HFF-Myc (cell line): ENCODE measurements at regions not wholly inside any gene's neighbourhood (a gene's known extent, or its start where the extent isn't known, plus 50 kb on each side); places are given as distances from the start of the nearest gene placed in this dataset.

Experiments used
- DNase-seq: peaks from one replicate; pipeline ENCODE4 v3.0.0-alpha.2; 2011; ENCODE audit warnings: low read depth; ENCODE audit errors: extremely low read depth
- H3K4me3 ChIP-seq: replicated peaks from 2 replicates; pipeline ENCODE4 v1.5.1; 2011; ENCODE audit warnings: low read depth, mild to moderate bottlenecking, control low read depth, low read length
- CTCF ChIP-seq: IDR thresholded peaks from 2 replicates; pipeline ENCODE4 v1.5.1; 2012; ENCODE audit warnings: mild to moderate bottlenecking, low read depth, low read length, control low read depth; ENCODE audit errors: missing control alignments

GRCh38 chr9:21574261-21574660 lies 92.1 kb upstream of the IFNE start:
- no peak overlapping the region for H3K4me3 ChIP-seq
- TF ChIP-seq CTCF, result no peak
- no peak for DNase-seq

- TF ChIP-seq CTCF, result no peak
- peak; percentile 38 for DNase-seq
- H3K4me3 ChIP-seq, result peak overlapping the region; percentile 21
These were observed 94.4 kb upstream of the IFNE start for GRCh38 chr9:21576331-21577189.

- TF ChIP-seq CTCF, result no peak
- DNase-seq, result no peak
- H3K4me3 ChIP-seq, result no peak overlapping the region
These were observed 97.1 kb upstream of the IFNE start for GRCh38 chr9:21579247-21579671.

- H3K4me3 ChIP-seq, result no peak overlapping the region
- no peak for DNase-seq
- TF ChIP-seq CTCF, result no peak
These were observed 97.6 kb upstream of the IFNE start for GRCh38 chr9:21579743-21580142.

- no peak overlapping the region for H3K4me3 ChIP-seq
- DNase-seq, result no peak
- TF ChIP-seq CTCF, result no peak
These were observed 98.7 kb upstream of the IFNE start for GRCh38 chr9:21580636-21581378.

- no peak for TF ChIP-seq CTCF
- DNase-seq, result no peak
- H3K4me3 ChIP-seq, result no peak overlapping the region
These were observed 101.7 kb upstream of the IFNE start for GRCh38 chr9:21583628-21584377.
